Gastroesophageal sphincter (tissue), 3 donors: ENCODE measurements at regions not wholly inside any gene's neighbourhood (a gene's known extent, or its start where the extent isn't known, plus 50 kb on each side); places are given as distances from the start of the nearest gene placed in this dataset.

Experiments used
- CTCF ChIP-seq, 4 experiments: fragments of 200-600 bp in 2 of 4; fragments of 450-650 bp in 2 of 4; sonication (generic) in 1 of 4; IDR thresholded peaks; one replicate each; pipeline ENCODE4 v1.5.1; 2017 to 2019; ENCODE audit warnings: antibody characterized with exemption in 4 of 4, mild to moderate bottlenecking in 2 of 4, moderate library complexity in 2 of 4
- EP300 ChIP-seq: sonication (generic); formaldehyde crosslinking; IDR thresholded peaks from one replicate; pipeline ENCODE4 v1.6.1; 2017; ENCODE audit warnings: antibody characterized with exemption, mild to moderate bottlenecking
- POLR2A ChIP-seq, 2 donors: fragments of 450-650 bp; IDR thresholded peaks; one replicate each; pipeline ENCODE4 v1.6.1; 2017; ENCODE audit warnings: antibody characterized with exemption in 2 of 2, mild to moderate bottlenecking in 2 of 2, moderate library complexity in 1 of 2

- TF ChIP-seq CTCF (IDR thresholded peaks at IDR 0.05), result no peak
- TF ChIP-seq POLR2A (IDR thresholded peaks at IDR 0.05), result no peak
- no peak for TF ChIP-seq EP300
Observed at GRCh38 chr2:104493698-104494097, 360.2 kb upstream of the POU3F3 start.
